ENCODE measurements at regions not wholly inside any gene's neighbourhood (a gene's known extent, or its start where the extent isn't known, plus 50 kb on each side); places are given as distances from the start of the nearest gene placed in this dataset.

GRCh38 chr9:13786711-13787110 is 507.2 kb upstream of the MPDZ start:
- Histone ChIP-seq H3K4me3 (no peak overlapping the region), H3K79me2 (ENCODE audit: low read depth) (no peaks in the 10 kb centered on the region), H3K36me3 (no peaks in the 10 kb centered on the region), H3K27ac (no peak overlapping the region), H3K4me1 (no peaks in the 10 kb centered on the region), H3F3A (ENCODE audit: low read depth) (no peaks in the 10 kb centered on the region), H3K9ac (no peak overlapping the region), H4K20me1 (ENCODE audit: low read depth) (no peaks in the 10 kb centered on the region), H3K9me3 (ENCODE audit: low read depth) (no peaks in the 10 kb centered on the region), H3K4me2 (no peak overlapping the region), H2AFZ (replicated peaks) (no peak overlapping the region), H3K27me3 (no peaks in the 10 kb centered on the region)
- no peak overlapping the region for H3K4me3 Mint-ChIP-seq
- no peaks in the 10 kb centered on the region for H3K36me3 Mint-ChIP-seq
- TF ChIP-seq EZH2phosphoT487 (IDR thresholded peaks at IDR 0.05) (no peak), EZH2 (IDR thresholded peaks at IDR 0.05) (no peak)
- H3K9me3 Mint-ChIP-seq, result peaks cover 10% of the 10 kb centered on the region
- no peak overlapping the region for H3K27ac Mint-ChIP-seq
- peaks cover 8% of the 10 kb centered on the region for H3K4me1 Mint-ChIP-seq
- DNase-seq (ENCODE audit: low spot score), result no peak
- peaks cover 3% of the 10 kb centered on the region for H3K27me3 Mint-ChIP-seq (ENCODE audit: insufficient read depth, low read depth)

- no peaks in the 10 kb centered on the region for H4K20me1 ChIP-seq (ENCODE audit: low read depth)
- no peak overlapping the region for H3K27ac ChIP-seq
- H3K4me3 Mint-ChIP-seq, result no peak overlapping the region
- H3K36me3 ChIP-seq, result no peaks in the 10 kb centered on the region
- H3K9ac ChIP-seq, result no peak overlapping the region
- no peaks in the 10 kb centered on the region for H3K79me2 ChIP-seq (ENCODE audit: low read depth)
- TF ChIP-seq EZH2 (IDR thresholded peaks at IDR 0.05), result no peak
- no peak for TF ChIP-seq CTCF (IDR thresholded peaks at IDR 0.05)
- no peak for TF ChIP-seq EZH2phosphoT487 (IDR thresholded peaks at IDR 0.05)
- no peaks in the 10 kb centered on the region for H3K27me3 ChIP-seq
- no peak for DNase-seq (ENCODE audit: low spot score)
- H3K4me3 ChIP-seq, result no peak overlapping the region
- no peak overlapping the region for H3K27ac Mint-ChIP-seq
- H2AFZ ChIP-seq (replicated peaks), result no peak overlapping the region
- no peaks in the 10 kb centered on the region for H3K36me3 Mint-ChIP-seq
- no peaks in the 10 kb centered on the region for H3F3A ChIP-seq (ENCODE audit: low read depth)
- H3K9me3 ChIP-seq (ENCODE audit: low read depth), result no peaks in the 10 kb centered on the region
- peaks cover 3% of the 10 kb centered on the region for H3K27me3 Mint-ChIP-seq (ENCODE audit: insufficient read depth, low read depth)
- no peak overlapping the region for H3K4me2 ChIP-seq
- H3K4me1 Mint-ChIP-seq, result peaks cover 8% of the 10 kb centered on the region
- no peaks in the 10 kb centered on the region for H3K4me1 ChIP-seq
- H3K9me3 Mint-ChIP-seq, result peaks cover 9% of the 10 kb centered on the region
Measured at GRCh38 chr9:13786131-13786530, 506.6 kb upstream of the MPDZ start.

- Histone ChIP-seq H3K27ac (no peak overlapping the region), H3K4me3 (no peak overlapping the region)
Measured at GRCh38 chr9:13779106-13779505, 499.6 kb upstream of the MPDZ start.

More at GRCh38 chr9:13779106-13779505, 499.6 kb upstream of the MPDZ start:
- no peaks in the 10 kb centered on the region for H3K36me3 ChIP-seq
- no peaks in the 10 kb centered on the region for H4K20me1 ChIP-seq (ENCODE audit: low read depth)
- peaks cover 4% of the 10 kb centered on the region for H3K27me3 Mint-ChIP-seq (ENCODE audit: insufficient read depth, low read depth)
- peaks cover 23% of the 10 kb centered on the region for H3K4me1 Mint-ChIP-seq
- peak overlapping the region; percentile 10 for H3K4me3 Mint-ChIP-seq
- H3K4me1 ChIP-seq, result peaks cover 11% of the 10 kb centered on the region
- H3K79me2 ChIP-seq (ENCODE audit: low read depth), result no peaks in the 10 kb centered on the region
- no peaks in the 10 kb centered on the region for H3K9me3 ChIP-seq (ENCODE audit: low read depth)
- no peak overlapping the region for H3K9ac ChIP-seq
- no peaks in the 10 kb centered on the region for H3K27me3 ChIP-seq
- H3F3A ChIP-seq (ENCODE audit: low read depth), result no peaks in the 10 kb centered on the region
- H3K27ac Mint-ChIP-seq, result no peak overlapping the region
- DNase-seq (ENCODE audit: low spot score), result no peak
- H2AFZ ChIP-seq (replicated peaks), result no peak overlapping the region
- peaks cover 7% of the 10 kb centered on the region for H3K9me3 Mint-ChIP-seq
- TF ChIP-seq EZH2 (IDR thresholded peaks at IDR 0.05) (no peak), CTCF (IDR thresholded peaks at IDR 0.05) (no peak), EZH2phosphoT487 (IDR thresholded peaks at IDR 0.05) (no peak)
- no peaks in the 10 kb centered on the region for H3K36me3 Mint-ChIP-seq
- no peak overlapping the region for H3K4me2 ChIP-seq
